GM23248 (cell line): ENCODE measurements at regions not wholly inside any gene's neighbourhood (a gene's known extent, or its start where the extent isn't known, plus 50 kb on each side); places are given as distances from the start of the nearest gene placed in this dataset.

Experiments used
- DNase-seq: peaks from one replicate; pipeline ENCODE4 v3.0.0-alpha.2; 2015
- H2AFZ ChIP-seq: fragments of 200-600 bp; sonication (generic); 2 replicates; pipeline ENCODE4 v1.6.1; 2016; ENCODE audit warnings: antibody characterized with exemption
- H3F3A ChIP-seq: fragments of 200-600 bp; sonication (generic); 2 replicates; pipeline ENCODE4 v1.6.1; 2016; ENCODE audit warnings: mild to moderate bottlenecking, antibody characterized with exemption, mixed run types; ENCODE audit not compliant: insufficient read depth
- H3K27ac ChIP-seq: fragments of 200-600 bp; sonication (generic); 2 replicates; pipeline ENCODE4 v1.5.1; 2016; ENCODE audit warnings: mild to moderate bottlenecking
- H3K27me3 ChIP-seq: fragments of 200-600 bp; sonication (generic); replicated peaks from 2 replicates; pipeline ENCODE4 v1.6.1; 2016; ENCODE audit warnings: mild to moderate bottlenecking; ENCODE audit not compliant: insufficient read depth
- H3K36me3 ChIP-seq: fragments of 200-600 bp; sonication (generic); 2 replicates; pipeline ENCODE4 v1.6.1; 2016; ENCODE audit warnings: low read depth, mild to moderate bottlenecking
- H3K4me1 ChIP-seq: fragments of 200-600 bp; sonication (generic); 2 replicates; pipeline ENCODE4 v1.6.1; 2016; ENCODE audit warnings: mild to moderate bottlenecking; ENCODE audit not compliant: insufficient read depth
- H3K4me2 ChIP-seq: fragments of 200-600 bp; sonication (generic); one replicate; pipeline ENCODE4 v1.6.1; 2016; ENCODE audit warnings: mild to moderate bottlenecking; ENCODE audit not compliant: unreplicated experiment
- H3K4me3 ChIP-seq: fragments of 200-600 bp; sonication (generic); 2 replicates; pipeline ENCODE4 v1.5.1; 2016; ENCODE audit warnings: mild to moderate bottlenecking
- H3K79me2 ChIP-seq: fragments of 200-600 bp; sonication (generic); 2 replicates; pipeline ENCODE4 v1.6.1; 2016; ENCODE audit warnings: mild to moderate bottlenecking; ENCODE audit not compliant: insufficient read depth
- H3K9ac ChIP-seq: fragments of 200-600 bp; sonication (generic); 2 replicates; pipeline ENCODE4 v1.6.1; 2016; ENCODE audit warnings: mild to moderate bottlenecking
- H3K9me2 ChIP-seq: fragments of 200-600 bp; sonication (generic); 2 replicates; pipeline ENCODE4 v1.6.1; 2016; ENCODE audit warnings: mixed run types, mild to moderate bottlenecking, moderate library complexity; ENCODE audit not compliant: insufficient read depth
- H3K9me3 ChIP-seq: fragments of 200-600 bp; sonication (generic); one replicate; pipeline ENCODE4 v1.6.1; 2017; ENCODE audit warnings: low read depth
- H4K20me1 ChIP-seq: fragments of 200-600 bp; sonication (generic); 2 replicates; pipeline ENCODE4 v1.6.0; 2016; ENCODE audit not compliant: insufficient read depth
- EZH2 ChIP-seq: fragments of 200-600 bp; sonication (generic); IDR thresholded peaks from 2 replicates; pipeline ENCODE4 v1.6.1; 2018; ENCODE audit warnings: antibody characterized with exemption, mild to moderate bottlenecking; ENCODE audit not compliant: insufficient read depth, poor library complexity, severe bottlenecking
- EZH2phosphoT487 ChIP-seq: fragments of 200-600 bp; sonication (generic); IDR thresholded peaks from 2 replicates; pipeline ENCODE4 v1.6.1; 2018; ENCODE audit warnings: antibody characterized with exemption, moderate library complexity, mild to moderate bottlenecking, low read depth; ENCODE audit not compliant: insufficient read depth
- WGBS, 2 experiments: methylation state at CpG; one replicate each; pipeline ENCODE4 v1.1.6; 2015 to 2017; ENCODE audit warnings: low lambda C conversion rate in 2 of 2, low coverage in 1 of 2; ENCODE audit errors: missing lambda C conversion rate in 2 of 2; 5-methylcytosine and 5-hydroxymethylcytosine counted together
- in situ Hi-C: fragments of 300-500 bp; cut with MboI; formaldehyde crosslinking; loops from 2 replicates; pipeline ENCODE4 v1.15.0; 2020

- Histone ChIP-seq H3K36me3 (no peaks in the 10 kb centered on the region), H3K27me3 (no peaks in the 10 kb centered on the region), H3F3A (no peaks in the 10 kb centered on the region), H3K4me2 (no peak overlapping the region), H3K4me1 (no peaks in the 10 kb centered on the region), H3K4me3 (no peak overlapping the region), H3K9ac (no peak overlapping the region), H3K9me3 (no peaks in the 10 kb centered on the region), H4K20me1 (no peaks in the 10 kb centered on the region), H3K27ac (no peak overlapping the region), H3K9me2 (no peaks in the 10 kb centered on the region), H2AFZ (no peak overlapping the region), H3K79me2 (no peaks in the 10 kb centered on the region)
- no peak for DNase-seq
- no peak for TF ChIP-seq EZH2phosphoT487
- TF ChIP-seq EZH2 = no peak
- 21 to 25% methylated on average over 4 of the region's 4 CpGs for WGBS, 2 experiments
- in situ Hi-C loops = no loop called here
Measured at GRCh38 chr2:22604136-22604535, 780.8 kb upstream of the KLHL29 start.

GRCh38 chr2:22616031-22616430 lies 768.9 kb upstream of the KLHL29 start:
- DNase-seq = no peak
- no peaks in the 10 kb centered on the region for H3K4me1 ChIP-seq
- no peaks in the 10 kb centered on the region for H3K9me3 ChIP-seq
- H3K27me3 ChIP-seq = no peaks in the 10 kb centered on the region
- in situ Hi-C loops = no loop called here
- no peak overlapping the region for H3K9ac ChIP-seq
- H3K4me2 ChIP-seq = no peak overlapping the region
- H3K36me3 ChIP-seq = no peaks in the 10 kb centered on the region
- TF ChIP-seq EZH2 = no peak
- TF ChIP-seq EZH2phosphoT487 = no peak
- no peak overlapping the region for H3K4me3 ChIP-seq
- no peak overlapping the region for H3K27ac ChIP-seq
- WGBS, 2 experiments = 79 to 83% methylated on average over 3 of the region's 3 CpGs
- H4K20me1 ChIP-seq = no peaks in the 10 kb centered on the region
- no peak overlapping the region for H2AFZ ChIP-seq
- no peaks in the 10 kb centered on the region for H3K79me2 ChIP-seq
- no peaks in the 10 kb centered on the region for H3K9me2 ChIP-seq
- no peaks in the 10 kb centered on the region for H3F3A ChIP-seq

- Histone ChIP-seq H3K9ac (no peak overlapping the region), H3K9me2 (no peaks in the 10 kb centered on the region), H3F3A (no peaks in the 10 kb centered on the region), H3K27ac (no peak overlapping the region), H3K27me3 (no peaks in the 10 kb centered on the region), H4K20me1 (no peaks in the 10 kb centered on the region), H3K9me3 (no peaks in the 10 kb centered on the region), H3K79me2 (no peaks in the 10 kb centered on the region), H3K4me2 (no peak overlapping the region), H3K4me3 (no peak overlapping the region), H2AFZ (no peak overlapping the region), H3K4me1 (no peaks in the 10 kb centered on the region), H3K36me3 (no peaks in the 10 kb centered on the region)
- WGBS, 2 experiments = 16 to 17% methylated on average over 3 of the region's 3 CpGs
- no peak for DNase-seq
- in situ Hi-C loops = no loop called here
- TF ChIP-seq EZH2phosphoT487 = no peak
- TF ChIP-seq EZH2 = no peak
Measured at GRCh38 chr2:22623620-22624019, 761.4 kb upstream of the KLHL29 start.

GRCh38 chr2:22626621-22627020 lies 758.4 kb upstream of the KLHL29 start:
- Histone ChIP-seq H3K27me3 (no peaks in the 10 kb centered on the region), H3K9me2 (no peaks in the 10 kb centered on the region), H2AFZ (no peak overlapping the region), H3F3A (no peaks in the 10 kb centered on the region), H3K9me3 (no peaks in the 10 kb centered on the region), H3K79me2 (no peaks in the 10 kb centered on the region), H3K9ac (no peak overlapping the region), H3K36me3 (no peaks in the 10 kb centered on the region), H3K4me2 (no peak overlapping the region), H3K27ac (no peak overlapping the region), H3K4me3 (no peak overlapping the region), H4K20me1 (no peaks in the 10 kb centered on the region), H3K4me1 (no peaks in the 10 kb centered on the region)
- DNase-seq = no peak
- in situ Hi-C loops = no loop called here
- TF ChIP-seq EZH2 (no peak), EZH2phosphoT487 (no peak)
- 4 to 8% methylated on average over 2 of the region's 2 CpGs for WGBS, 2 experiments

GRCh38 chr2:22628221-22628620 lies 756.8 kb upstream of the KLHL29 start:
- H2AFZ ChIP-seq = no peak overlapping the region
- H3K4me1 ChIP-seq = no peaks in the 10 kb centered on the region
- no peaks in the 10 kb centered on the region for H3K9me3 ChIP-seq
- no peaks in the 10 kb centered on the region for H3F3A ChIP-seq
- no peak for DNase-seq
- no peak overlapping the region for H3K9ac ChIP-seq
- no peaks in the 10 kb centered on the region for H3K27me3 ChIP-seq
- no peaks in the 10 kb centered on the region for H3K79me2 ChIP-seq
- TF ChIP-seq EZH2 (no peak), EZH2phosphoT487 (no peak)
- no peaks in the 10 kb centered on the region for H3K9me2 ChIP-seq
- no peak overlapping the region for H3K4me2 ChIP-seq
- H4K20me1 ChIP-seq = no peaks in the 10 kb centered on the region
- no peak overlapping the region for H3K4me3 ChIP-seq
- 42 to 47% methylated on average over 2 of the region's 2 CpGs for WGBS, 2 experiments
- no peak overlapping the region for H3K27ac ChIP-seq
- H3K36me3 ChIP-seq = no peaks in the 10 kb centered on the region
- in situ Hi-C loops = no loop called here
